ENCODE measurements at regions not wholly inside any gene's neighbourhood (a gene's known extent, or its start where the extent isn't known, plus 50 kb on each side); places are given as distances from the start of the nearest gene placed in this dataset.

DNA sequence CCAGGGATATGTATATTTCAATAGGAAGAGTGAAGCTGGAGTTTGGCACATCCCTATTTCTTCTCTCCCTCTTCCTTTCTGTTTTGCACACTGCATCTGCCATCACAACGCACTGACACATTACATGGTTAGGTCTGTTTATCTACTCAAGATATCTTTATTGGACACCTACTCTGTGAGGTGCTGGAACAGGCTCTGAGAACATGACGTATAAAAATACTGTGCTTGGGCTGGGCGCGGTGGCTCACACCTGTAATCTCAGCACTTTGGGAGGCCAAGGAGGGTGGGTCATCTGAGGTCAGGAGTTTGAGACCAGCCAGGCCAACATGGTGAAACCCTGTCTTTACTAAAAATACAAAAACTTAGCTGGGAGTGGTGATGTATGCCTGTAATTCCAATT lies 653.3 kb downstream of the SLC4A3 start:
- no peaks in the 10 kb centered on the region for H3K27me3 ChIP-seq (ENCODE audit: control insufficient read depth, insufficient read depth, low read length)
- no peak overlapping the region for H3K4me3 ChIP-seq (ENCODE audit: low read length)
- DNase-seq, result no peak
- H3K9me3 ChIP-seq (replicated peaks; ENCODE audit: control insufficient read depth, low read depth, low read length), result no peaks in the 10 kb centered on the region
- 100% methylated on average over 2 of the region's 4 CpGs for WGBS (ENCODE audit: insufficient coverage)
- H3K27ac ChIP-seq (ENCODE audit: low read length), result no peak overlapping the region
- no peaks in the 10 kb centered on the region for H3K36me3 ChIP-seq (ENCODE audit: control insufficient read depth, insufficient read depth, low read length)
- H3K4me1 ChIP-seq (ENCODE audit: control insufficient read depth, insufficient read depth, low read length), result peaks cover 4% of the 10 kb centered on the region

DNA sequence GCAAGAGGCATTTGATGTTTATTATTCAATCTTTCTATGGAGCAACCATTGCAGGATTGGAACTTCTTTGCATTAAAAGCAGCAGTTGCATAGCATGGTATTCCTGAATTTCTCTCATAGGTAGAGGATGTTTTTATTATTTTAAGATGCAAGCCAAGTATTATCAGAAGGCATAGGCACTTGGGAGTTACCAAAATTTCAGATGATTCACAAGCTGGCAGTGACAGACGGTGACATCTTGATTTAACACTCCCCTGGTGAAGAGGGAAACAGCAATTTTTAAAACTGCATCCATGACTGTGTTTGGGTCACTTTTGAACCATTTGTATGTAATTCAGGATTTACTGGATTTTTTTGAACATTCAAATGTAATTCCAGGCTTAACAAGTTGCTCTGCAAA lies 654.3 kb downstream of the SLC4A3 start:
- no CpG with 5 or more reads among the region's 1 CpG for WGBS (ENCODE audit: insufficient coverage)
- H3K27ac ChIP-seq (ENCODE audit: low read length), result no peak overlapping the region

DNA sequence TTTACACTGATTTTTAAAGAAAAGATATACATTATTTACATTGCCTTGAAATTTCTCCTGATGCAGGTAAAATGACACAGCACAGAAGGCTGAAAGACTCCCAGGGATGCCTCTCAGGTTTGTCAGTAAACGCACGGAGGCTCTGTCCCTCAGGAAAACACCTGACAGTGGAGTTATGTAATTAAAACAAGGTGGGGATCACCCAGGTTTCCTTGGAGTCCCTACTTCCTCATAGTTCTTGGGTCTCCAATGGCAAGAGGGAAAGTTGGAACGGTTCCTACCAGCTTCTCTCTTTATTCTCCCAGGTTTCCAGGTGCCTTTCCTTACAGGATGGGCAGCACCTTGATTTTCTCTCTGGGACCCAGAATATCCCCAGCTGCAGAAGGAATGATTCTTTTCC lies 654.8 kb downstream of the SLC4A3 start:
- Histone ChIP-seq H3K4me1 (ENCODE audit: control insufficient read depth, insufficient read depth, low read length) (no peaks in the 10 kb centered on the region), H3K27ac (ENCODE audit: low read length) (no peak overlapping the region), H3K9me3 (replicated peaks; ENCODE audit: control insufficient read depth, low read depth, low read length) (no peaks in the 10 kb centered on the region), H3K4me3 (ENCODE audit: low read length) (no peak overlapping the region), H3K36me3 (ENCODE audit: control insufficient read depth, insufficient read depth, low read length) (no peaks in the 10 kb centered on the region), H3K27me3 (ENCODE audit: control insufficient read depth, insufficient read depth, low read length) (no peaks in the 10 kb centered on the region)
- 40% methylated on average over 2 of the region's 3 CpGs for WGBS (ENCODE audit: insufficient coverage)
- DNase-seq, result no peak

More for the DNA sequence above, 654.3 kb downstream of the SLC4A3 start:
- no peaks in the 10 kb centered on the region for H3K9me3 ChIP-seq (replicated peaks; ENCODE audit: control insufficient read depth, low read depth, low read length)
- H3K4me3 ChIP-seq (ENCODE audit: low read length), result no peak overlapping the region
- H3K4me1 ChIP-seq (ENCODE audit: control insufficient read depth, insufficient read depth, low read length), result peaks cover 1% of the 10 kb centered on the region
- no peak for DNase-seq
- no peaks in the 10 kb centered on the region for H3K36me3 ChIP-seq (ENCODE audit: control insufficient read depth, insufficient read depth, low read length)
- H3K27me3 ChIP-seq (ENCODE audit: control insufficient read depth, insufficient read depth, low read length), result no peaks in the 10 kb centered on the region

DNA sequence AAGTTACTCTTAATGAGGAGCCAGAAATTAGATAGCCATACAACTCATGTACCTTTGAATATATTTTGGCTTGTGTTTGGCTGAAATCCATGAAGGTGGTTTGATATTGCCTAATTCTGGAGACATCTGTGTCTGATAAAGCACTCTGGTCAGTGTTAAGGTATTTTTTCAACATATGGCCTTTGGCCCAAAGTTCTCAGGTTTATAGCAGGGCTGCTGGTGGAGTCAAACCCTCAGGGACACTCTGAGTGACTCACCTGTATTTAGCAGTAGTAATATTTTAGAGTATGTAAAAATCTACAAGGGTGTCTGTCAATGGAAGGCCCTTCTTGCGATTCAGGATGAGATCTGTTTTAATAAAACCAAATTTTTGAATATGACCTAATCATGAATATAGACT lies 666.5 kb downstream of the SLC4A3 start:
- no peaks in the 10 kb centered on the region for H3K27me3 ChIP-seq (ENCODE audit: control insufficient read depth, insufficient read depth, low read length)
- no CpG with 5 or more reads among the region's 1 CpG for WGBS (ENCODE audit: insufficient coverage)
- no peak for DNase-seq
- no peak overlapping the region for H3K4me3 ChIP-seq (ENCODE audit: low read length)
- no peaks in the 10 kb centered on the region for H3K9me3 ChIP-seq (replicated peaks; ENCODE audit: control insufficient read depth, low read depth, low read length)
- H3K27ac ChIP-seq (ENCODE audit: low read length), result no peak overlapping the region
- H3K36me3 ChIP-seq (ENCODE audit: control insufficient read depth, insufficient read depth, low read length), result no peaks in the 10 kb centered on the region
- peaks cover 6% of the 10 kb centered on the region for H3K4me1 ChIP-seq (ENCODE audit: control insufficient read depth, insufficient read depth, low read length)

DNA sequence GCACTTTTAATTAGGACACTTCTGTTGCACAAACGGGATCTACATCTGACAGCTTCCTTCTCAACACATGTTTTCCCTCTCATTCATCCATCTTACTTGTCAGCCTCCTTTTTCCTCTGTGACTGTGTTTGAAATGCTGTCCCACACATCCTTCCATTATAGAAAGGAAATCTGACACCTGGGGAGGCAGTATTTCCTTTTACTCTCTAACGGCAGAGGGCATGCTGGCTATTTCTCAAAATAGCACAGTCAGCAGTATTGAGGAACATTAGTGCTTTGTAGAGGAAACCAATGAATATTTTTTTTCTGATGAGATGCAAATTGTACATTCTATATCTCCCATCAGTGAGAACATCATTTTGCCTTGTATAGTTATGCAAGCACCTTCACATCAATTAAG lies 668.7 kb downstream of the SLC4A3 start:
- H3K36me3 ChIP-seq (ENCODE audit: control insufficient read depth, insufficient read depth, low read length), result no peaks in the 10 kb centered on the region
- WGBS (ENCODE audit: insufficient coverage), result no CpG with 5 or more reads among the region's 2 CpGs
- H3K27ac ChIP-seq (ENCODE audit: low read length), result no peak overlapping the region
- H3K9me3 ChIP-seq (replicated peaks; ENCODE audit: control insufficient read depth, low read depth, low read length), result no peaks in the 10 kb centered on the region
- peaks cover 6% of the 10 kb centered on the region for H3K4me1 ChIP-seq (ENCODE audit: control insufficient read depth, insufficient read depth, low read length)
- H3K27me3 ChIP-seq (ENCODE audit: control insufficient read depth, insufficient read depth, low read length), result no peaks in the 10 kb centered on the region
- H3K4me3 ChIP-seq (ENCODE audit: low read length), result no peak overlapping the region
- peak; percentile 29 for DNase-seq

DNA sequence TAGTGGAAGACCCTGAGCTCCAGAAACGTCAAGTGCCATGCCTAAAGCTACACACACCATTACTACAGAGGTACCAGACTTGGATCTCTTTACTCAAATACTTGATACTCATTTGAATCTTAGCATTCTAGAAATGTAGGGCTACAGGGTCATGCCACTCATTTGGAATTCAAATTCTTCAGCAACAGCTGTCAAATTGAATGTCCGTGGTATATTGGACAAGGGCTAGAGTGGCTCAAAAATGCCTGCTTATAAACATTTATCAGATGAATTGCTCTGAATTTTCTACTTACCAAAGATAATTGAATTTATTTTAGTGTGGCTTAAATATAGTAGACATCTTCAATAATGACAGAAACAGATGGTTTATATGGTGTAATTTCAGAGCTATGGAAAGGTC lies 669.7 kb downstream of the SLC4A3 start:
- Histone ChIP-seq H3K9me3 (replicated peaks; ENCODE audit: control insufficient read depth, low read depth, low read length) (no peaks in the 10 kb centered on the region), H3K27ac (ENCODE audit: low read length) (no peak overlapping the region), H3K4me3 (ENCODE audit: low read length) (no peak overlapping the region), H3K27me3 (ENCODE audit: control insufficient read depth, insufficient read depth, low read length) (no peaks in the 10 kb centered on the region), H3K36me3 (ENCODE audit: control insufficient read depth, insufficient read depth, low read length) (no peaks in the 10 kb centered on the region), H3K4me1 (ENCODE audit: control insufficient read depth, insufficient read depth, low read length) (peaks cover 6% of the 10 kb centered on the region)
- DNase-seq, result no peak
- 80% methylated on average over 1 of the region's 2 CpGs for WGBS (ENCODE audit: insufficient coverage)

DNA sequence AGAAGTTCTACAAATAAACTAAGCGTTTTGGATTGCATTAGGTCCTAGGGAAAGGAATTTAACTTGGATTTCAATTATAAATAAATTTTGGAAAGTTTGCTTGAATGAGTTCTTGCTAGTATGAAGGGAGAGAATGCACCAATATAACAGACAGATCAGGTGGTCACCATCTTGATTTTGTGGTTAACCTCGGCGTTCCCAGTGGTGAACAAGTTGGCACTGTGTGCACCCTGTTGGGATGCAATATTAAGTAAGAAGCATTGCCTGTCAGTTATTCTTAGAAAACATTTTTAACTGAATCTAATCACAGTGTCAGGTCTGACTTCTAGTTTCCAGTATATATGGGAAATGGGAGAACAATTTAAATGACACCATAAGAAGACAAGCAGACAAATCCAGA lies 673.4 kb downstream of the SLC4A3 start:
- Histone ChIP-seq H3K36me3 (ENCODE audit: control insufficient read depth, insufficient read depth, low read length) (no peaks in the 10 kb centered on the region), H3K4me1 (ENCODE audit: control insufficient read depth, insufficient read depth, low read length) (peaks cover 6% of the 10 kb centered on the region), H3K4me3 (ENCODE audit: low read length) (no peak overlapping the region), H3K9me3 (replicated peaks; ENCODE audit: control insufficient read depth, low read depth, low read length) (no peaks in the 10 kb centered on the region), H3K27me3 (ENCODE audit: control insufficient read depth, insufficient read depth, low read length) (no peaks in the 10 kb centered on the region), H3K27ac (ENCODE audit: low read length) (no peak overlapping the region)
- WGBS (ENCODE audit: insufficient coverage), result no CpG with 5 or more reads among the region's 3 CpGs
- DNase-seq, result no peak

DNA sequence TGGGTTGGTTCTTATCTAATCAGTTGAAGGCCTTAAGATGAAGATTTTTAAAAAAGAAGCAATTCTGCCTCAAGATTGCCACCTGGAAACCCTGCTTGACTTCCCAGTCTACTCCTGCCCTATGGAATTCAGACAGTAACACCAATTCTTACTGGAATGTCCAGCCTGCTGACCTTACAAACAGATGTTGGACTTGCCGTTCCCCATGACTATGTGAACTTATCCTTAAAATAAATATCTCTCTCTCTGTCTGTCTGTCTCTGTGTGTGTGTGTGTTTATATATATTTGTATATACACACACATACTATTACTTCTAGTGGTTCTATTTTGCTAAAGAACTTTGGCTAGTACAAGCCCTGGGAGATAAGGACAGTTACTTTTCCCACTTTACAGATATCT lies 675.3 kb downstream of the SLC4A3 start:
- no peaks in the 10 kb centered on the region for H3K27me3 ChIP-seq (ENCODE audit: control insufficient read depth, insufficient read depth, low read length)
- no peaks in the 10 kb centered on the region for H3K9me3 ChIP-seq (replicated peaks; ENCODE audit: control insufficient read depth, low read depth, low read length)
- DNase-seq, result no peak
- no peaks in the 10 kb centered on the region for H3K4me1 ChIP-seq (ENCODE audit: control insufficient read depth, insufficient read depth, low read length)
- H3K36me3 ChIP-seq (ENCODE audit: control insufficient read depth, insufficient read depth, low read length), result no peaks in the 10 kb centered on the region
- H3K27ac ChIP-seq (ENCODE audit: low read length), result no peak overlapping the region
- no peak overlapping the region for H3K4me3 ChIP-seq (ENCODE audit: low read length)
- WGBS (ENCODE audit: insufficient coverage), result no CpG with 5 or more reads among the region's 1 CpG

DNA sequence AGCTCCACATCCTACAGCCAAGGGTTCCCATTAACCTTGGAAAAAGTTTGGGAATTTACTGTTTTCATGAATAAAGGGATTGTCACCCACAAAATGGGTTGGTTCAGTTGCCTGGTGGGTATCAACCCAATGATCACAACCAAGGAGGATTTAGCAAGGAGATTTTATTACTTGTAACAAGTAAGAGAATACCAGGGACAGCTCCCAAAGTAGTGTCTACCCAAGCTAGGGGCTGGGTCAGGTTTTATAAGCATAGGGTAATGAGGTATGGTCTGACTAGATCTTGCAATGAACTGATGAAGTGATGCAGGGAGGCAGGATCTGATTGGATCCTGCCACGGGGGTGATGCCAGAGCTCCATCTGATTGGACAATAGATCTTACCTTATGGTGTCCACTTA lies 681.8 kb downstream of the SLC4A3 start:
- 100% methylated on average over 1 of the region's 1 CpG for WGBS (ENCODE audit: insufficient coverage)
- no peak overlapping the region for H3K27ac ChIP-seq (ENCODE audit: low read length)
- no peak overlapping the region for H3K4me3 ChIP-seq (ENCODE audit: low read length)
- no peaks in the 10 kb centered on the region for H3K9me3 ChIP-seq (replicated peaks; ENCODE audit: control insufficient read depth, low read depth, low read length)
- H3K4me1 ChIP-seq (ENCODE audit: control insufficient read depth, insufficient read depth, low read length), result no peaks in the 10 kb centered on the region
- no peaks in the 10 kb centered on the region for H3K27me3 ChIP-seq (ENCODE audit: control insufficient read depth, insufficient read depth, low read length)
- DNase-seq, result no peak
- H3K36me3 ChIP-seq (ENCODE audit: control insufficient read depth, insufficient read depth, low read length), result no peaks in the 10 kb centered on the region

DNA sequence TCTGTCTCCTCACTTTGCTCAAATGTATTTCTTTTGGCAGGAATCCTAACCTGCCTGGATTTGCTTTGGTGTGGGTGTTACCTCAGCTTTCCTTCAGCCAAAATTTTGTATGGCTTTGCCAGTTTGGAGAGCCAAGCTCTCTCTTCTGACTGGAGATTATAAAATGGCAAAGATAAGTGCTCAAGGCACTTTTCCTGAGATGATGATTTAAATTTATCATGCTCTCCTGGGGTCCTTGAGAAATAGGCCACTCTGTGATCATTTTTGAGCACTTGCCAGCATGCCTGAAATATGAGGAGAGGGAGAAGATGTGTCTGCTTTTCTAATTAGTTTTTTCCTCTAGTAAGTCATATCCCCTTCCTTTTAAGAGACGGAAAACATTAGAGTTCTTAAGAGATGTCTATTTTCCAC lies 683.0 kb downstream of the SLC4A3 start:
- no CpG with 5 or more reads among the region's 1 CpG for WGBS (ENCODE audit: insufficient coverage)
- H3K36me3 ChIP-seq (ENCODE audit: control insufficient read depth, insufficient read depth, low read length), result no peaks in the 10 kb centered on the region
- H3K4me3 ChIP-seq (ENCODE audit: low read length), result no peak overlapping the region
- no peaks in the 10 kb centered on the region for H3K27me3 ChIP-seq (ENCODE audit: control insufficient read depth, insufficient read depth, low read length)
- peak; percentile 75 for DNase-seq
- H3K4me1 ChIP-seq (ENCODE audit: control insufficient read depth, insufficient read depth, low read length), result peaks cover 5% of the 10 kb centered on the region
- H3K27ac ChIP-seq (ENCODE audit: low read length), result no peak overlapping the region
- H3K9me3 ChIP-seq (replicated peaks; ENCODE audit: control insufficient read depth, low read depth, low read length), result no peaks in the 10 kb centered on the region

DNA sequence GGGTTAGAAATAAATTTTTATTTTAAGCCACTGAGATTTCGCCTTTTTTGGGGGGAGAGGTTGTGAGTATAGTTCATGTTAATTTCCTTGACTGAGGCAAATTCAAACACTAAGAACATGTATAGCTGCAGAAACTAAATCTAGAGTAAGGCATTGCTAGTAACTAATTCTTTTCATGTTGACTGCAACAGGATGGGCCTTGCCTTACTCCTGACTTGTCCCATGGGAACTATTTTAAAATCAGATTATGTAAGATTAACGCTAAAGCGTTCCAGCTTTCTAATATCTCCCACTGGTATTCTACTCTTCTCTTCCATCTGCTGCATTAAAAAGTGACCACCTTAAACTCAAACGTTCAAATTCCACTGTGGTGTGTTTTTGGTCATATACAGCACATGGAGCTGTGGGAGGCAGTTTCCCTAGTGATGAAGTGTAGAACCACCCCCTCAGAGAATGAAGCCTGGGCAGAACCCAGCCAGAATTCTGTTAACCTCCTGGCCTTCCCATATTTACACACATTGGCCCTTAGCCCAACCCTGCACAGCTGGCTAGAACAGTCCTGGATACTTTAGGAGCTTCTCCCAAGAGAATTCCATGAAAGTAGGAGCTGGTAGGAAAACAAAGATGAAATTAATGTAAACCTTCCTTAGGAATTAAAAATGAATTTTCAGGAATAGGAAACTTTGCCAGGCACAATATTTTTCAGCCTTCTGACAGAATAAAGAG lies 687.8 kb downstream of the SLC4A3 start:
- peak; percentile 91 for DNase-seq
- H3K27me3 ChIP-seq (ENCODE audit: control insufficient read depth, insufficient read depth, low read length), result no peaks in the 10 kb centered on the region
- no peak overlapping the region for H3K4me3 ChIP-seq (ENCODE audit: low read length)
- no peaks in the 10 kb centered on the region for H3K9me3 ChIP-seq (replicated peaks; ENCODE audit: control insufficient read depth, low read depth, low read length)
- no CpG with 5 or more reads among the region's 4 CpGs for WGBS (ENCODE audit: insufficient coverage)
- H3K4me1 ChIP-seq (ENCODE audit: control insufficient read depth, insufficient read depth, low read length), result peaks cover 5% of the 10 kb centered on the region
- H3K27ac ChIP-seq (ENCODE audit: low read length), result no peak overlapping the region
- H3K36me3 ChIP-seq (ENCODE audit: control insufficient read depth, insufficient read depth, low read length), result no peaks in the 10 kb centered on the region

Measured in muscle of leg (tissue), 3 donors.